Gastroesophageal sphincter (tissue), 4 donors: ENCODE measurements at regions not wholly inside any gene's neighbourhood (a gene's known extent, or its start where the extent isn't known, plus 50 kb on each side); places are given as distances from the start of the nearest gene placed in this dataset.

Experiments
- ATAC-seq: fragments of 150-250 bp; one replicate; pipeline ENCODE4 v1.9.1; 2016; ENCODE audit warnings: mild to moderate bottlenecking, moderate library complexity
- H3K27ac ChIP-seq, 4 donors: fragments of 200-600 bp; sonication (generic) in 3 of 4; 1 replicate in 3 of 4; 2 replicates in 1 of 4; pipeline ENCODE4 v1.5.1; 2016 to 2019
- H3K27me3 ChIP-seq: fragments of 200-600 bp; sonication (generic); one replicate; pipeline ENCODE4 v1.5.1; 2019
- H3K36me3 ChIP-seq, 2 donors: fragments of 200-600 bp; sonication (generic); one replicate each; pipeline ENCODE4 v1.5.1; 2019; ENCODE audit warnings: control low read depth in 1 of 2
- H3K4me1 ChIP-seq, 3 donors: fragments of 200-600 bp; sonication (generic); 1 replicate in 2 of 3; 2 replicates in 1 of 3; pipeline ENCODE4 v1.5.1; 2016 to 2019; ENCODE audit warnings: control low read depth in 2 of 3
- H3K4me3 ChIP-seq, 2 donors: fragments of 200-600 bp; sonication (generic); one replicate each; pipeline ENCODE4 v1.5.1; 2019; ENCODE audit warnings: mild to moderate bottlenecking in 1 of 2, moderate library complexity in 1 of 2
- H3K9me3 ChIP-seq, 3 donors: fragments of 200-600 bp; sonication (generic); one replicate each; pipeline ENCODE4 v1.5.1; 2017 to 2019; ENCODE audit warnings: control low read depth in 2 of 3
- EP300 ChIP-seq: sonication (generic); formaldehyde crosslinking; IDR thresholded peaks from one replicate; pipeline ENCODE4 v1.6.1; 2017; ENCODE audit warnings: antibody characterized with exemption, mild to moderate bottlenecking
- POLR2A ChIP-seq, 2 donors: fragments of 450-650 bp; IDR thresholded peaks; one replicate each; pipeline ENCODE4 v1.6.1; 2017; ENCODE audit warnings: antibody characterized with exemption in 2 of 2, mild to moderate bottlenecking in 2 of 2, moderate library complexity in 1 of 2
- POLR2AphosphoS5 ChIP-seq: sonication (generic); formaldehyde crosslinking; IDR thresholded peaks from one replicate; pipeline ENCODE4 v1.6.1; 2017; ENCODE audit warnings: antibody characterized with exemption
- WGBS, 2 donors: methylation state at CpG; one replicate each; pipeline ENCODE4 v1.1.5; 2018; ENCODE audit warnings: low coverage in 1 of 2; 5-methylcytosine and 5-hydroxymethylcytosine counted together
- TF ChIP-seq, protein P1 (sequence below), 4 experiments: fragments of 200-600 bp in 2 of 4; fragments of 450-650 bp in 2 of 4; sonication (generic) in 1 of 4; IDR thresholded peaks; one replicate each; pipeline ENCODE4 v1.5.1; 2017 to 2019; ENCODE audit warnings: antibody characterized with exemption in 4 of 4, mild to moderate bottlenecking in 2 of 4, moderate library complexity in 2 of 4

DNA sequence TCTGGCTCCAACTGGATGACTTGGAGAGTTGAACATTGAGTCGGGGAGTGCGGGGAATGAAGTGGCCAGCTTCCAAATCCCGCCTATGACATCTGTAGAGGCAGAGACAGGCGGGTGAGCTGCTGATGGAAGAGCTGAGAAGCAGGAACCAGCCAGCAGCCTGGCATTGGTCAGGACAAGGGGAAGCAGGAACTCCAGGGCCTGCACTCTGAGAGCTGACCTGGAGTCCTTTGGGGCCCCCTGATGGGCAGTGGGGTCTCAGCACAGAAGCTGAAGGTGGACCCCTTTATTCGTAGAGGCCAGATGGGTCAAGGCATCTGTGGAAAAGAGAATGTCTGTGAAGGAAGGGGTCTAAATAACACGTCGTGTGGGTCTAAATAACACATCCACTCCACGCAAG, 57.0 kb downstream of the SEC61G start:
- Histone ChIP-seq H3K27ac (no peak overlapping the region), H3K4me3 (no peak overlapping the region), H3K9me3 (no peaks in the 10 kb centered on the region), H3K36me3 (no peaks in the 10 kb centered on the region), H3K27me3 (peaks cover 3% of the 10 kb centered on the region), H3K4me1 (no peaks in the 10 kb centered on the region)
- no peak for ATAC-seq
- 93 to 100% methylated on average over 3 of the region's 8 CpGs for WGBS, 2 donors
- no peak for TF ChIP-seq POLR2AphosphoS5

DNA sequence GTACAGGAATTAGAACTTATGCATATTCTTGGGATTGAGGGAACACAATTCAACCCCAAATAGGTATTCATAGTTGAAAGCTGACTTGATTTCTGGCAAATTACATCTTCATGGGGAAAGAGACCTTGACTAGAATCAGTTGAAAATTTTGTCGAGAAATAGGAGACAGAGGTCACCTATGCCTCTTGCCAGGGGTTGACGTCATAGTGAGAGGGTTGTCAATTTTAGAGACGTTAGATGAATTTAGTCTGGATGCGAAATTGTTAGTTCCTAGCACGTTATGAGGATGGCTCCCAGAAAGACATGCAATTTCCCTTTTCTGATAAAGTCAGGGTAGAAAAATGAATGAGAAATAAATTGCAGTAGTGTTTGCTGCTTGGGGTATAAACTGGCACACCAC, 59.3 kb downstream of the SEC61G start:
- H3K27ac ChIP-seq, result no peak overlapping the region
- peaks cover 3% of the 10 kb centered on the region for H3K27me3 ChIP-seq
- WGBS, 2 donors, result 80 to 85% methylated on average over 5 of the region's 5 CpGs
- H3K4me1 ChIP-seq, result no peaks in the 10 kb centered on the region
- no peak for ATAC-seq
- TF ChIP-seq, protein P1, sequence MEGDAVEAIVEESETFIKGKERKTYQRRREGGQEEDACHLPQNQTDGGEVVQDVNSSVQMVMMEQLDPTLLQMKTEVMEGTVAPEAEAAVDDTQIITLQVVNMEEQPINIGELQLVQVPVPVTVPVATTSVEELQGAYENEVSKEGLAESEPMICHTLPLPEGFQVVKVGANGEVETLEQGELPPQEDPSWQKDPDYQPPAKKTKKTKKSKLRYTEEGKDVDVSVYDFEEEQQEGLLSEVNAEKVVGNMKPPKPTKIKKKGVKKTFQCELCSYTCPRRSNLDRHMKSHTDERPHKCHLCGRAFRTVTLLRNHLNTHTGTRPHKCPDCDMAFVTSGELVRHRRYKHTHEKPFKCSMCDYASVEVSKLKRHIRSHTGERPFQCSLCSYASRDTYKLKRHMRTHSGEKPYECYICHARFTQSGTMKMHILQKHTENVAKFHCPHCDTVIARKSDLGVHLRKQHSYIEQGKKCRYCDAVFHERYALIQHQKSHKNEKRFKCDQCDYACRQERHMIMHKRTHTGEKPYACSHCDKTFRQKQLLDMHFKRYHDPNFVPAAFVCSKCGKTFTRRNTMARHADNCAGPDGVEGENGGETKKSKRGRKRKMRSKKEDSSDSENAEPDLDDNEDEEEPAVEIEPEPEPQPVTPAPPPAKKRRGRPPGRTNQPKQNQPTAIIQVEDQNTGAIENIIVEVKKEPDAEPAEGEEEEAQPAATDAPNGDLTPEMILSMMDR (IDR thresholded peaks at IDR 0.05), result no peak
- no peak for TF ChIP-seq EP300
- TF ChIP-seq POLR2A (IDR thresholded peaks at IDR 0.05), result no peak
- no peak for TF ChIP-seq POLR2AphosphoS5
- no peak overlapping the region for H3K4me3 ChIP-seq
- H3K9me3 ChIP-seq, result no peaks in the 10 kb centered on the region
- no peaks in the 10 kb centered on the region for H3K36me3 ChIP-seq

DNA sequence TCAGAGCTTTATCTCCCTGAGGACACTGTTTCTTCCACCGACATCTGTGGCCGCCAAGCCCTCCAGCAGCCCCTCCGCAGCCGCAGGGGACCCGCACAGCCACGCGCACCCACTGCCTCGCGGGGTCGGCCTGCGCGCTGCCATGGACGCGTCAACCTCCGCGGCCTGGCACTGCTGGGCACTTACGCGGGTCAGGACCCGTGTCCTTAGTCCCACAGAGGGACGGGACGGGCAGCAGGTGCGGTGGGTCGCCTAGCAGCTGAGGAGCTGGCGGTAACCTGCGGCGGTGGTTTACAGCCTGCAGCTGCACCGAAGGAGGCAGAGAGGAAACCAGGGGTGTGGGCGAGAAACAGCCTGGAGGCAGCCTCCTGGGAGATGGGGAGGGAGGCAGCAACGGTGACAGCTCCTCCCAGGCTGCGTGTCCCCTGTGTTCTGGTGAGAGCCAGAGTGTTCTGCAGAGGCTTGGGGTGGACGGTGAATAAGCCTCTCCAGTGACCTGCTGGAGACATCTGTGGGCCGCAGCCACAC, 61.3 kb downstream of the SEC61G start:
- H3K4me1 ChIP-seq, result no peaks in the 10 kb centered on the region
- no peak overlapping the region for H3K4me3 ChIP-seq
- no peak for TF ChIP-seq POLR2AphosphoS5
- TF ChIP-seq EP300, result no peak
- TF ChIP-seq, protein P1 (IDR thresholded peaks at IDR 0.05), result no peak
- no peak for TF ChIP-seq POLR2A (IDR thresholded peaks at IDR 0.05)
- peaks cover 3% of the 10 kb centered on the region for H3K27me3 ChIP-seq
- ATAC-seq, result peak; percentile 16
- WGBS, 2 donors, result 76% methylated on average over 4 of the region's 32 CpGs; no CpG with 5 or more reads in 1 of the 2 donors
- H3K9me3 ChIP-seq, result no peaks in the 10 kb centered on the region
- no peaks in the 10 kb centered on the region for H3K36me3 ChIP-seq
- H3K27ac ChIP-seq, result no peak overlapping the region

DNA sequence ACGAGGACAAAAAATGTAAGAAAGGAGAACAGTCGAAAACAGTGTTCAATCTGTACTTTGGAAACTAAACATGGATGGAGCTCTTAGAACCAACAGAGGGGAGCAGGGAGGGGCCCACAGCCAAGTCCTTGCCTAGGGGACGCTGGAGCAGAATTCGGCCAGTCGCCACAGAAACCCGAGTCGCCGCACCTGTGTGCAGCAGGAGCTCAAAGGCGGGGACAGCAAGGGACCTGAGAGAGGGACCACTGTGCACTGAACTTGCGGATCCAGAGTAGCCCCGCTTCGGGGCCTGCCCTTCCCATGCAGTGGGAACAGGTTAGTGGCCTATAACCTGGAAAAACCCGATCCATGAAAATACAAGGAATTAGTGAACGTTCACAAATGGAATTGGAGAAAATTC, 68.1 kb downstream of the SEC61G start:
- H3K27me3 ChIP-seq, result no peaks in the 10 kb centered on the region
- ATAC-seq, result no peak
- 86 to 100% methylated on average over 1 to 8 of the region's 14 CpGs for WGBS, 2 donors
- no peaks in the 10 kb centered on the region for H3K9me3 ChIP-seq
- H3K27ac ChIP-seq, result no peak overlapping the region
- TF ChIP-seq, protein P1 (IDR thresholded peaks at IDR 0.05), result no peak
- TF ChIP-seq POLR2A (IDR thresholded peaks at IDR 0.05), result no peak
- TF ChIP-seq POLR2AphosphoS5, result no peak
- no peak for TF ChIP-seq EP300
- H3K36me3 ChIP-seq, result no peaks in the 10 kb centered on the region
- H3K4me1 ChIP-seq, result peaks cover 0 to 11% (median 0%) of the 10 kb centered on the region in 3 donors
- no peak overlapping the region for H3K4me3 ChIP-seq

DNA sequence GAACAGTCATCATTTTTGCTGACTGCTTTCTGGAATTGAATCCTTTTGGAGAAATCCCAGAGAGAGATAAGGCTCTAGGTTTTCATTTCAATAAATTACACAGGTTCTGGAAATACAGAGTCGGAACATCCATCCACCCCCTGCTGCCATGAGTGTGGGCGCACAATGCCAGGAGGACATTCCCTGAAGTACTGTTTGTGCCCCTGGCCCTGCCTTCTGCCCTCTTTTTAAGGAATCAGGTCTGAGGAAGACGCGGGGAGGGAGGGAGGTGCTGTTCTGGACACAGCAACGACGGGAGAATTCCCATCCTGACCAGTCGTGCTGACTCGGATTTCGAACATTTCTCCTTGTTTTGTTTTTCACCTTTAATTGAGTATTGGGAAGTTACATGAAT, 69.0 kb downstream of the SEC61G start:
- no peaks in the 10 kb centered on the region for H3K9me3 ChIP-seq
- WGBS, 2 donors, result 16 to 27% methylated on average over 3 to 7 of the region's 9 CpGs
- H3K4me3 ChIP-seq, result peak overlapping the region in 1 of 2 donors; percentile 14
- H3K27ac ChIP-seq, result no peak overlapping the region
- no peaks in the 10 kb centered on the region for H3K27me3 ChIP-seq
- no peak for ATAC-seq
- no peak for TF ChIP-seq POLR2AphosphoS5
- no peak for TF ChIP-seq POLR2A (IDR thresholded peaks at IDR 0.05)
- no peak for TF ChIP-seq EP300
- TF ChIP-seq, protein P1 (IDR thresholded peaks at IDR 0.05), result no peak
- peaks cover 0 to 11% (median 0%) of the 10 kb centered on the region in 3 donors for H3K4me1 ChIP-seq
- no peaks in the 10 kb centered on the region for H3K36me3 ChIP-seq
